Heart left ventricle (tissue), 16 donors: ENCODE measurements at regions not wholly inside any gene's neighbourhood (a gene's known extent, or its start where the extent isn't known, plus 50 kb on each side); places are given as distances from the start of the nearest gene placed in this dataset.

ENCODE experiments used
- ATAC-seq, 4 donors: fragments of 200-7000 bp; cut with Tn5 transposase; one replicate each; pipeline ENCODE4 v1.9.1; 2020 to 2022; ENCODE audit warnings: moderate library complexity in 4 of 4, mild to moderate bottlenecking in 3 of 4, moderate number of reproducible peaks in 1 of 4
- DNase-seq, 5 donors: peaks; one replicate each; pipeline ENCODE4 v3.0.0-alpha.2; 2020
- H3K27ac ChIP-seq, 12 donors: fragments of 200-600 bp; sonication (generic) in 4 of 12; one replicate each; pipeline versions ENCODE4 v1.5.0 to v1.8.0; 2016 to 2022; ENCODE audit warnings: mild to moderate bottlenecking in 2 of 12
- H3K27me3 ChIP-seq, 9 donors: fragments of 200-600 bp; sonication (generic) in 2 of 9; one replicate each; pipeline versions ENCODE4 v1.5.1 to v1.8.0; 2016 to 2022; ENCODE audit warnings: mild to moderate bottlenecking in 3 of 9
- H3K36me3 ChIP-seq, 9 donors: fragments of 200-600 bp; sonication (generic) in 2 of 9; one replicate each; pipeline versions ENCODE4 v1.5.0 to v1.8.0; 2018 to 2022; ENCODE audit warnings: mild to moderate bottlenecking in 2 of 9
- H3K4me1 ChIP-seq, 12 donors: fragments of 200-600 bp; sonication (generic) in 4 of 12; one replicate each; pipeline versions ENCODE4 v1.5.0 to v1.8.0; 2016 to 2022; ENCODE audit warnings: mild to moderate bottlenecking in 3 of 12
- H3K4me3 ChIP-seq, 12 donors: fragments of 200-600 bp; sonication (generic) in 4 of 12; one replicate each; pipeline versions ENCODE4 v1.5.0 to v1.8.0; 2017 to 2022; ENCODE audit warnings: mild to moderate bottlenecking in 9 of 12, moderate library complexity in 4 of 12
- H3K9me3 ChIP-seq, 12 donors: fragments of 200-600 bp; sonication (generic) in 4 of 12; one replicate each; pipeline versions ENCODE4 v1.5.0 to v1.8.0; 2016 to 2022; ENCODE audit warnings: mild to moderate bottlenecking in 1 of 12
- POLR2A ChIP-seq, 2 donors: fragments of 450-650 bp; IDR thresholded peaks; one replicate each; pipeline ENCODE4 v1.6.1; 2017; ENCODE audit warnings: antibody characterized with exemption in 2 of 2, mild to moderate bottlenecking in 2 of 2, moderate library complexity in 2 of 2
- WGBS, 4 donors: extraction: QIAGEN DNeasy Blood & Tissue Kit in 2 of 4; methylation state at CpG; one replicate each; pipeline versions ENCODE4 v1.1.5 to v1.1.7; 2013 to 2018; 5-methylcytosine and 5-hydroxymethylcytosine counted together
- intact Hi-C, 10 donors: fragments of 100-400 bp; cut with DNase I; formaldehyde crosslinking; loops; one replicate each; pipeline versions ENCODE4 v1.11.1 to v1.14.2; 2022
- TF ChIP-seq, protein P1 (sequence below), 12 donors: fragments of 200-600 bp; sonication (generic) in 4 of 12; IDR thresholded peaks; one replicate each; pipeline versions ENCODE4 v1.5.0 to v1.8.0; 2018 to 2022; ENCODE audit warnings: antibody characterized with exemption in 12 of 12, mild to moderate bottlenecking in 5 of 12
- donor health status: ischemic (EF 13 %, LVEDD 7.1; RV severe dilation, severe dysfunction).
- donor health status: healthy with polysubstance abuse.
- donor health status: DM: no; HTN: yes; CAD: no.
- donor health status: DM: no; HTN: no; CAD: no.
- donor health status: ischemic (EF 25% LVEDD 6.9; RV normal size, moderate dysfunction).
- donor health status: ischemic (EF 25% LVEDD 5.7; RV mildly dilated, moderate dysfunction).
- donor health status: healthy.
- donor health status: DM: yes; HTN: yes; CAD: no.
- donor health status: ischemic (EF 35%, LVEDD 5.7; RV mildly dilated, moderate dysfunction).
- donor health status: nonischemic (EF 11% LVEDD 7.7; RV severe dilation, severe dysfunction).
- donor health status: DM: yes; HTN: yes; CAD: no.
- donor health status: PGD.
- donor health status: ischemic (EF 29% LVEDD 5.4; RV normal size, mild dysfunction).
- donor health status: nonischemic (EF 23%, LVEDD 6.1; RV moderate dilation, normal function).

DNA sequence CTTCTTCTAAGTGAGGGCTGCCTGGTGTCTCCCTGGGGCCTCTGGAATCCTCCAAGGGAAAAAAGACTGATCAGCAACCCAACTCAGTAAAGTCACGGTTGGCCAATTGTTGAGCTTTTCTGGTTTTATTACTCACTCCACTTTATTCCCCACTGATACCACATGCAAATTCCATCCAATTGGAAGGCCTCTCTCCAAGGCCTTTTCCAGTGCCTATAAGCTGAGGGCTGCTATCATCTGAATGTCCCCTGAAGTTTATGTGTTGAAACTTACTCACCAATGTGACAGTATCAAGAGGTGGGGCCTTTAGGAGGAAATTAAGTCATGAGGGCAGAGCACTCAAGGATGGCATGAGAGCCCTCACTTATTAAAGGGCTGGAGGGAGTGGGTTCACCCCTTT, 463.3 kb downstream of the BUD13 start:
- WGBS, 4 donors, result 90 to 100% (median 93%) methylated on average over 1 of the region's 1 CpG
- Histone ChIP-seq H3K27ac (no peak overlapping the region), H3K9me3 (no peaks in the 10 kb centered on the region), H3K36me3 (no peaks in the 10 kb centered on the region), H3K4me1 (peaks cover 0 to 19% (median 12%) of the 10 kb centered on the region in 12 donors), H3K4me3 (no peak overlapping the region), H3K27me3 (no peaks in the 10 kb centered on the region)
- DNase-seq (no peak), ATAC-seq (no peak)
- no peak for TF ChIP-seq POLR2A (IDR thresholded peaks at IDR 0.05)
- TF ChIP-seq, protein P1, sequence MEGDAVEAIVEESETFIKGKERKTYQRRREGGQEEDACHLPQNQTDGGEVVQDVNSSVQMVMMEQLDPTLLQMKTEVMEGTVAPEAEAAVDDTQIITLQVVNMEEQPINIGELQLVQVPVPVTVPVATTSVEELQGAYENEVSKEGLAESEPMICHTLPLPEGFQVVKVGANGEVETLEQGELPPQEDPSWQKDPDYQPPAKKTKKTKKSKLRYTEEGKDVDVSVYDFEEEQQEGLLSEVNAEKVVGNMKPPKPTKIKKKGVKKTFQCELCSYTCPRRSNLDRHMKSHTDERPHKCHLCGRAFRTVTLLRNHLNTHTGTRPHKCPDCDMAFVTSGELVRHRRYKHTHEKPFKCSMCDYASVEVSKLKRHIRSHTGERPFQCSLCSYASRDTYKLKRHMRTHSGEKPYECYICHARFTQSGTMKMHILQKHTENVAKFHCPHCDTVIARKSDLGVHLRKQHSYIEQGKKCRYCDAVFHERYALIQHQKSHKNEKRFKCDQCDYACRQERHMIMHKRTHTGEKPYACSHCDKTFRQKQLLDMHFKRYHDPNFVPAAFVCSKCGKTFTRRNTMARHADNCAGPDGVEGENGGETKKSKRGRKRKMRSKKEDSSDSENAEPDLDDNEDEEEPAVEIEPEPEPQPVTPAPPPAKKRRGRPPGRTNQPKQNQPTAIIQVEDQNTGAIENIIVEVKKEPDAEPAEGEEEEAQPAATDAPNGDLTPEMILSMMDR (IDR thresholded peaks at IDR 0.05), result no peak
- intact Hi-C loops, result no loop called here

GRCh38 chr11:116302756-116303155, 470.0 kb downstream of the BUD13 start:
- TF ChIP-seq, protein P1 (IDR thresholded peaks at IDR 0.05), result no peak
- no peak for TF ChIP-seq POLR2A (IDR thresholded peaks at IDR 0.05)
- intact Hi-C loops, result no loop called here
- 86 to 100% (median 95%) methylated on average over 1 of the region's 1 CpG for WGBS, 4 donors

DNA sequence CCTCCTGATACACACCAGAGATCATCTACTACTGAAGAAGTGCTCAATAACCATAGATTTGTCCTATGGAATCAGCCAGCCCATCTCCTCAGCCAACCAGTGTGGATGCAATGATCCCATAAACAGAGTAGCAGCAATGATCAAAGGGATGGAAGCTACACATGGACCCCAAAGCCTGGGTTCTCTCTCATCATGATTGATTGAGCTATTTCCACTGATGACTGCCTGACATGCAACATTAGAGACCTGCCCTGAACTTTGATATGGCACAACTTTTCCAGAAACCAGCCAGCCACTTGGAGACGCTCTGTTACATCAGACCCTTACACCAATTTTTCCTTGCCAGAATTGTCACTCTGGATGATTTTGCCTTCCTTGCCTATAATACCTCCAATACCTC, 471.6 kb downstream of the BUD13 start:
- no peaks in the 10 kb centered on the region for H3K36me3 ChIP-seq
- intact Hi-C loops, result no loop called here
- H3K4me3 ChIP-seq, result no peak overlapping the region
- H3K27ac ChIP-seq, result no peak overlapping the region
- DNase-seq (no peak), ATAC-seq (no peak)
- no peaks in the 10 kb centered on the region for H3K4me1 ChIP-seq
- WGBS, 4 donors, result 96 to 100% (median 98%) methylated on average over 1 of the region's 1 CpG
- TF ChIP-seq, protein P1 (IDR thresholded peaks at IDR 0.05), result no peak
- no peak for TF ChIP-seq POLR2A (IDR thresholded peaks at IDR 0.05)
- no peaks in the 10 kb centered on the region for H3K9me3 ChIP-seq
- H3K27me3 ChIP-seq, result peaks cover 0 to 3% (median 0%) of the 10 kb centered on the region in 9 donors

More at GRCh38 chr11:116302756-116303155, 470.0 kb downstream of the BUD13 start:
- H3K27me3 ChIP-seq, result peaks cover 0 to 3% (median 0%) of the 10 kb centered on the region in 9 donors
- no peak overlapping the region for H3K4me3 ChIP-seq
- no peak overlapping the region for H3K27ac ChIP-seq
- ATAC-seq (no peak), DNase-seq (no peak)
- H3K4me1 ChIP-seq, result no peaks in the 10 kb centered on the region
- H3K9me3 ChIP-seq, result no peaks in the 10 kb centered on the region
- H3K36me3 ChIP-seq, result no peaks in the 10 kb centered on the region

GRCh38 chr11:116300232-116300631, 472.6 kb downstream of the BUD13 start:
- DNase-seq, result no peak
- ATAC-seq, result no peak
- intact Hi-C loops, result no loop called here
- TF ChIP-seq POLR2A (IDR thresholded peaks at IDR 0.05), result no peak
- TF ChIP-seq, protein P1 (IDR thresholded peaks at IDR 0.05), result no peak
- H3K9me3 ChIP-seq, result no peaks in the 10 kb centered on the region
- no peaks in the 10 kb centered on the region for H3K36me3 ChIP-seq
- H3K4me1 ChIP-seq, result no peaks in the 10 kb centered on the region
- H3K27me3 ChIP-seq, result peaks cover 0 to 3% (median 0%) of the 10 kb centered on the region in 9 donors
- 77 to 100% (median 84%) methylated on average over 1 of the region's 1 CpG for WGBS, 4 donors
- H3K4me3 ChIP-seq, result no peak overlapping the region
- no peak overlapping the region for H3K27ac ChIP-seq
